AG08395 (cell line): ENCODE measurements at regions not wholly inside any gene's neighbourhood (a gene's known extent, or its start where the extent isn't known, plus 50 kb on each side); places are given as distances from the start of the nearest gene placed in this dataset.
A peak's percentile ranks its signal among the peaks of the same experiment; 100 is the strongest.
"Not testable (repeated sequence)": the region's sequence is repeated elsewhere in the genome, so short reads cannot be mapped to it uniquely, and the experiment has no call there.

ENCODE experiments used
- DNase-seq: peaks from one replicate; pipeline ENCODE4 v3.0.0; 2012; ENCODE audit warnings: mixed read lengths, low spot score

DNA sequence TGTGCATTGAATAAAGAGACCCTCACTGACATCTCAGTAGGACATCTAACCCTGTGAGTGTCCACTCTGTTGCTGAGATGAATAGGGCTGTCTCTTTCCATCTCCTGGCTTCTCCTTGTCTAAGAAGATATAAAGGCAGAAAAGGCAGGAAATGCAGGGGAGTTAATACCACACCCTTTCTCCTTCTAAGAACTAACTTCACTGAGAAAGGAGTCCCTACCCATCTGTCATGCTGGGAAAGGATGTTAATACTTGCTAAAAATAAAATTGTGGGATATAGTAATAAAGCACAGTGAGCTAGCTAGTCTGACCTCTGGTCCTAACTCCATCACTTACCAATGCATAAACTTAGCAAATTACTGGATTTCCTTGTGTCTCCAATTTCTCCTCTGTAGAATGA is 213.9 kb upstream of the FIGN start:
- DNase-seq = no peak

DNA sequence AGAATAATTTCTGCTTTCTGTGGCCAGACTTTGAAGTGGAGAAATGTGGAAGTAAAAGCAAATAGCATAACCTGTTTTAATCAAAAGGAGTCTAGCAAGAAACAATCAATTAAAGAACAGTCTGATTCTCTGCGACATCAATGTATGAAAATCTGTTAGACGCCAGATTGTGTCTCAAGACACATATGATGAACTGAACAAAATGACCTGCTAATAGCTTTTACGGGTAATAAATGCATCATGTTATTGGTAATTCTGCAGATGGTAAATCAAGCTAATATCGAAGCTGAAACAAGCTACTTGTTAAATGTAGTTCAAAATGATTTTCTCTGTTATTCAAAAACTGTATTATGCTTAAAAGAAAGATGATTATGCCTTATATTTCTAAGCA is 208.5 kb upstream of the FIGN start:
- DNase-seq = no peak

GRCh38 chr2:163943403-163944346 is 207.9 kb upstream of the FIGN start:
- no peak for DNase-seq

GRCh38 chr2:163934131-163934530 is 198.3 kb upstream of the FIGN start:
- no peak for DNase-seq

DNA sequence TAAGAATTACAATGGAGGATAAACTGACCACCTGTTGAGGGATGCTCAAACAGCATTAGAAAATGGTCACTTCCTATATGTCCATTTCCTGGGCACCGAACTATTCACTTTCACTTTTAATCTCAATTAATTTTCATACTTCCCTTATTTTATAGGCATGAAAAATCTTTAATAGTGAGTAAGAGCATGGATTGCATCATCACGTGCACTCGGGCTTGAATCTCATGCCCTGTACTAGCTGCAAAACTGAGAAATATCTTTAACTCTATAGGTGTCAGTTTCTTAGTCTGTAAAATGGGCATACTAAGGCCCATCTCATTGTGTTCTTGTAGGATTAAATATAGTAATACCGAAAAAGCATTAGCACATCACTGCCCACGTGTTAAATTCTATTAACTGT is 183.9 kb upstream of the FIGN start:
- no peak for DNase-seq

DNA sequence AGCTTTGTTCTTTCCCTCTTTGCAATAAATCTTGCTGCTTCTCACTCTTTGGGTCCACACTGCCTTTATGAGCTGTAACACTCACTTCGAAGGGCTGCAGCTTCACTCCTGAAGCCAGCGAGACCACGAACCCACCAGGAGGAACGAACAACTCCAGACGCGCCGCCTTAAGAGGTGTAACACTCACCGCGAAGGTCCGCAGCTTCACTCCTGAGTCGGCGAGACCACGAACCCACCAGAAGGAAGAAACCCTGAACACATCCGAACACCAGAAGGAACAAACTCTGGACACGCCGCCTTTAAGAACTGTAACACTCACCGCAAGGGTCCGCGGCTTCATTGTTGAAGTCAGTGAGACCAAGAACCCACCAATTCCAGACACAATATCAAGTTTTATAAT is 178.7 kb upstream of the FIGN start:
- DNase-seq = not testable (repeated sequence)

DNA sequence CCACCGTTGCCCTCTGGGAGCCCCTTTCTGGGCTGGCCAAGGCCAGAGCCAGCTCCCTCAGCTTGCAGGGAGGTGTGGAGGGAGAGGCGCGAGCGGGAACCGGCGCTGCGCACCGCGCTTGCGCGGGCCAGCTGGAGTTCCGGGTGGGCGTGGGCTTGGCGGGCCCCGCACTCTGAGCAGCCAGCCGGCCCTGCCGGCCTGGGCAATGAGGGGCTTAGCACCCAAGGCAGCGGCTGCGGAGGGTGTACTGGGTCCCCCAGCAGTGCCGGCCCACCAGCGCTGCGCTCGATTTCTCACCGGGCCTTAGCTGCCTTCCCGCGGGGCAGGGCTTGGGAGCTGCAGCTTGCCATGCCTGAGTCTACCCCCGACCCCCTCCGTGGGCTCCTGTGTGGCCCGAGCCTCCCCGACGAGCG is 177.7 kb upstream of the FIGN start:
- DNase-seq = not testable (repeated sequence)

- DNase-seq = no peak
These were observed 173.7 kb upstream of the FIGN start for GRCh38 chr2:163909411-163910080.

- no peak for DNase-seq
These were observed 170.6 kb upstream of the FIGN start for GRCh38 chr2:163906410-163906809.

DNA sequence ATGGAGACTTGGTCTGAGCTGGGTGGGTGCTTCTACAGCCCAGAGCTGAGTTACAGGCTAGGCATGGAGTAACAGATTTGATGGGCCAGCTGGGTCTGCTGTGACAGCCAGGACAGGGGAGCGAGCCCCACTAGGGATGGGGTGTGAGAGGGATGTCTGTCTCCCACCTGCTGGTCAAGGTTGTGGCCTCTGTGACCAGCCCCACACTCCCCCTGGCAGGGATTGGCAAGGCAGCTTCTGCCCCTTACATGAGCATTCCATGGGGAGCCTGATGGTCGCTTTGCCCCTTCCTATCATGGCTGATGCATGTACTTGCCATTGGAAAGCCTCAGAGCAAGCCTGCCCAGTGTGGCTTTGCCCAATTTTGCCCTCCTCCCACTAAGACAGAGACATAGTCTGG is 162.0 kb upstream of the FIGN start:
- no peak for DNase-seq

- DNase-seq = not testable (repeated sequence)
These were observed 157.6 kb upstream of the FIGN start for GRCh38 chr2:163893444-163893843.

- no peak for DNase-seq
These were observed 152.8 kb upstream of the FIGN start for GRCh38 chr2:163888591-163888990.

DNA sequence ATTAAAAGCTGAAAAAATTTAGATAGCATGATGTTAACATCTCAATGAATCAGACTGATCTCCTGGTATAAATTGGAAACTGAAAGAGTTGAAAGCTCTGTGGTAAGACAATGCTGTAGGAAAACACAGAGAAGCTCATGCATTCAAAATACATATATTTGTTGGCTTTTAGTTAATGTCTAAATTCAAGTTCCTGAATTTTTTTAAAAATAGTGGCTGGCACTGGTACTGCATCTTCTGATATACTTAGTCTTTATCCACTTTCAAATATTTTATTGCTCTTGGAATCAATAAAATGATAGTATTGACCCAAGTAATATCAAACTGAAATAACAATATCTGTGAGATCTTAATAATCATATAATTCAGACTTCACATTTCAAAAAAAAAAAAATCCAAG is 151.4 kb upstream of the FIGN start:
- DNase-seq = no peak

DNA sequence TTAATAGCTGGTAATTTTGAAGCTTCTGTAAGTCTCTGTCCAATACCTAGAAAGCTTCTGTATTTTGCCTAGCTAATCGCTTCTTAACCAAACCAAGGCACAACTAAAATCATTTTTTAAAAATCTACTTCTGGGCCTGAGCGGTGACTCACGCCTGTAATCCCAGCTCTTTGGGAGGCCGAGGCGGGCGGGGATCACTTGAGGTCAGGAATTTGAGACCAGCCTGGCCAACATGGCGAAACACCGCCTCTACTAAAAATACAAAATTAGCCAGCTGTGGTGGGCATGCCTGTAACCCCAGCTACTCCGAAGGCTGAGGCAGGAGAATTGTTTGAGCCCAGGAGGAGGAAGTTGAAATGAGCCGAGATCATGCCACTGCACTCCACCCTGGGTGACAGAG is 148.6 kb upstream of the FIGN start:
- DNase-seq = no peak

DNA sequence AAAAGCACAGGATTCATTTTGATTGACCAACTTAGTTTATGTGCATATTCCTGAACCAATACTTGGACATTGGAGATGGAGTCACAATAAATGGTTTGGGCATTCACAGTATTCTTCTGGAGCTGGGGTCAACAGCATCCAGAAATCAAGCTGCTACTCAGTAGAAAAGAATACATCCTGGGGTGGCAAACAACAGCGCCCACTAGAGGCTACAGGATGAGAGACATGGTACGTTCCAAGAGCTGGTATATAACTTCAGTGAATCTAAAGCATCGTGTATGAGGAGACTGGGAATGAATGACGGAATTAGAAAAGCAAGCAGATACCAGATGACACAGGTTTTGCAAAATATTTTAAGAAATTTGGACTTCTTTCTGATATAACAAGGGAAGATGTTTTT is 142.9 kb upstream of the FIGN start:
- DNase-seq = peak; percentile 7

DNA sequence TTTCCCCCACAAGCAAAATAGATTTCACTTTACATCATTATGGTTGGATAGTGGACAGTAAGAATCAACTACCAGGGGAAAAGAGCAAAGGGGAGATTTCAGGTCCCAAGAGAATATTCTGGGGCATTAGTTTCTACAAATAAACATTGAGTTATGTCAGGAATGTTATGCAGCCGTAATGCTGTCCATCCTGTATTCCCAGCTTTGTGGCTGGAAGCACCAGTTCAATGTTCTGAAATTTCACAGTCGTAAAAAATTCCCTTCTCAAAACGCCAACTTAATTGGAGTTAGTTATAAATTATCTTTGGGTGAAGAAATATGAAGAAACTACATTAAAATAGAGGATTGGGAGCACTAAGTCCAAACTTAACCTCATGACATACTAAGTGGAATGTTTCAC is 141.5 kb upstream of the FIGN start:
- peak; percentile 38 for DNase-seq

GRCh38 chr2:163863073-163863472 is 127.3 kb upstream of the FIGN start:
- no peak for DNase-seq

- no peak for DNase-seq
These were observed 124.1 kb upstream of the FIGN start for GRCh38 chr2:163859951-163860350.

DNA sequence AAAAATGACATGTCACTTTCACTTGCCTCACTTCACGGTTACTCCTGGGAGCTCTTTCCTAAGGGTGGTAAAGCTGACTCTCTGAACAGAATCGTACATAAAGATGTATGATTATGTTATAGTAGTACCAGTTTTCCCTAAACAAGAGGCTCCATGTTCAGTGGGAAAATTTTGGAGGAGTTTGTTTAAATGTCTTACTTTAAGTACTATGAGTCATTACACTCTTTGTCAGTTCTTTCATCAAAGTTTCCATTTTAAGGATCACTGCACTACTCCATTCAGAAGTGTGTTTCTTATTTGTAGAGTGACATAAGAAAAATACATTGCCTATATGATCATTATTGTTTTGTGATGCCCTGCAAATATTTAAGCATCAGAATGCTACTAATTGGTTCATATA is 121.1 kb upstream of the FIGN start:
- DNase-seq = no peak

DNA sequence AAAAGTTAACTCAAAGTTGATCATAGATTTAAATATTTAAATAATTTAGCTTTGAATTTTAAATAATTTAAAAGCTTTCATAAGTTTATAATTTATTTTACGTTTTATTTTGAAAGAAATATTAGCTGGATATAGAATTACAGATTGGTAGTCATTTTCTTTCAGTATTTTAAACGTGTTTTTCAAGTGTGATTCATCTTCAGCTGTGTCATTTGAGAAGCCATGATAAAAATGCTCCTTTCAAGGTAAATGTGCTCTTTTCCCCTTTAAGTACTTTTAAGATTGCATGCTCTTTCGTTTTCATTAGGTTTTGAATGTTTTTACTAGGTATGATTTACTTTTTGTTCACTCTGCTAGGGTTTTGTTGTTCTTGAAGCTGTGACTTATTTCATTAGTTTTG is 116.8 kb upstream of the FIGN start:
- DNase-seq = no peak

GRCh38 chr2:163849756-163850435 is 114.1 kb upstream of the FIGN start:
- no peak for DNase-seq

DNA sequence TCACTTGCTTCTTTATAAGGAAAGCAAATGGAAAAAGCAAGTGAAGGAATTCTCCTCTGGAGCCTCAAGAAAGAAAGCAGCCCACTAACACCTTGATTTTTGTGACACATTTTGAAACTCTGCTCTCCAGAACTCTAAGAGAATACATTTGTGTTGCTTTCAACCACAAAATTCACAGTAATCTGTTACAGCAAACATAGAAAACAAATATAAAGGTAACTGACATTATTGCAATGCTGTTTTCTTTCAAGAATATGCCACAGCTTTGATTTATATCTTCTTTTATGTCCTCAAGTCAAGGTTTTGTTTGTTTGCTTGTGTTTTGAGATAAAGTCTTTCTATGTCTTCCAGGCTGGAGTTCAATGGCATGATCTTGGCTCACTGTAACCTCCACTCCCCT is 103.1 kb upstream of the FIGN start:
- DNase-seq = no peak

DNA sequence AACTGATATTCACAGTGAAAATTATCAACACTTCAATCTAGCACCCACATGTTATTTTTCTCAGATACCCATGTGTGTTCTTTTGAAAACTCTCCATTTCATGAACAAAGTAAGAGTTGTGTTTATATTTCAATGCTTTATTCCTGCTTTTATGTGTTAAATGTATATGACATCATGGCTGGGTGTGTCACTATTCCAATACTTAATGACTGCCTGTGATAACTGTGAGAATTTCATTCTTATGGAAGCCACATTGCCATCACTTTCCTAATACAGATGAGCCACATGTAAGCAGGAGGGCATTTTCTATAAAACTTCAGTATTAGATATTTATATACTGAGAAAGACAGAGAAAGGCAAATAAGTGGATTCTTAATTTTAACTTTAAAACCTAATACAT is 100.4 kb upstream of the FIGN start:
- no peak for DNase-seq
